ENCODE measurements at regions not wholly inside any gene's neighbourhood (a gene's known extent, or its start where the extent isn't known, plus 50 kb on each side); places are given as distances from the start of the nearest gene placed in this dataset.

GRCh38 chr13:74820809-74821208 lies 661.2 kb downstream of the TBC1D4 start:
- ChIA-PET CTCF (no interaction called here), POLR2A (no interaction called here)
- intact Hi-C loops (cut with micrococcal nuclease; ENCODE audit: unreplicated experiment): no loop called here
- in situ Hi-C loops (cut with HindIII; ENCODE audit: low pct_unique_long_range_greater_than_20kb, low sequenced_read_pairs): no loop called here
- BruUV-seq (replicated peaks): no TSS peak
- no peak overlapping the region for H3K4me3 ChIP-seq (ENCODE audit: low read depth in 2 of 2, low read length in 2 of 2)
- H3K27me3 ChIP-seq (ENCODE audit: control insufficient read depth, insufficient read depth, low read length): no peaks in the 10 kb centered on the region
- ATAC-seq (no peak), DNase-seq (ENCODE audit: low read depth, low spot score) (no peak)
- H3K9me3 ChIP-seq (ENCODE audit: control insufficient read depth, insufficient read depth, low read depth, low read length): no peaks in the 10 kb centered on the region
- no peak for TF ChIP-seq TCF7L2 (IDR thresholded peaks at IDR 0.05; ENCODE audit: low read depth, low read length)
- TF ChIP-seq REST (IDR thresholded peaks at IDR 0.05; ENCODE audit: insufficient read depth in 1 of 2, low read depth in 2 of 2, low read length in 1 of 2): no peak
- no peak for TF ChIP-seq SIN3A (IDR thresholded peaks at IDR 0.05; ENCODE audit: borderline replicate concordance, insufficient read depth, low read depth, low read length)
- no peak for TF ChIP-seq CTCF (IDR thresholded peaks at IDR 0.05)
- no peak for TF ChIP-seq POLR2AphosphoS5 (IDR thresholded peaks at IDR 0.05; ENCODE audit: low read depth, low read length)
- H3K4me1 ChIP-seq (ENCODE audit: control insufficient read depth, insufficient read depth, low read length): no peaks in the 10 kb centered on the region
- H3K36me3 ChIP-seq (ENCODE audit: control insufficient read depth, insufficient read depth, low read length): no peaks in the 10 kb centered on the region
- H3K27ac ChIP-seq (ENCODE audit: low read length): no peak overlapping the region

GRCh38 chr13:74819549-74819948 lies 662.4 kb downstream of the TBC1D4 start:
- DNase-seq (ENCODE audit: low read depth, low spot score) (no peak), ATAC-seq (no peak)
- in situ Hi-C loops (cut with HindIII; ENCODE audit: low pct_unique_long_range_greater_than_20kb, low sequenced_read_pairs): no loop called here
- intact Hi-C loops (cut with micrococcal nuclease; ENCODE audit: unreplicated experiment): no loop called here
- ChIA-PET CTCF (no interaction called here), POLR2A (no interaction called here)
- Histone ChIP-seq H3K27ac (ENCODE audit: low read length) (no peak overlapping the region), H3K36me3 (ENCODE audit: control insufficient read depth, insufficient read depth, low read length) (no peaks in the 10 kb centered on the region), H3K9me3 (ENCODE audit: control insufficient read depth, insufficient read depth, low read depth, low read length) (no peaks in the 10 kb centered on the region), H3K4me3 (ENCODE audit: low read depth in 2 of 2, low read length in 2 of 2) (no peak overlapping the region), H3K27me3 (ENCODE audit: control insufficient read depth, insufficient read depth, low read length) (no peaks in the 10 kb centered on the region), H3K4me1 (ENCODE audit: control insufficient read depth, insufficient read depth, low read length) (no peaks in the 10 kb centered on the region)
- BruUV-seq (replicated peaks): no TSS peak
- TF ChIP-seq TCF7L2 (IDR thresholded peaks at IDR 0.05; ENCODE audit: low read depth, low read length): no peak
- TF ChIP-seq SIN3A (IDR thresholded peaks at IDR 0.05; ENCODE audit: borderline replicate concordance, insufficient read depth, low read depth, low read length): no peak
- TF ChIP-seq CTCF (IDR thresholded peaks at IDR 0.05): no peak
- no peak for TF ChIP-seq POLR2AphosphoS5 (IDR thresholded peaks at IDR 0.05; ENCODE audit: low read depth, low read length)
- no peak for TF ChIP-seq REST (IDR thresholded peaks at IDR 0.05; ENCODE audit: insufficient read depth in 1 of 2, low read depth in 2 of 2, low read length in 1 of 2)

Data from Panc1 (cell line).